ENCODE measurements at regions not wholly inside any gene's neighbourhood (a gene's known extent, or its start where the extent isn't known, plus 50 kb on each side); places are given as distances from the start of the nearest gene placed in this dataset.
"Not testable (repeated sequence)": the region's sequence is repeated elsewhere in the genome, so short reads cannot be mapped to it uniquely, and the experiment has no call there.

- no peak overlapping the region for H3K27ac ChIP-seq (ENCODE audit: low read length)
- H3K4me3 ChIP-seq (ENCODE audit: low read length): no peak overlapping the region
- no peaks in the 10 kb centered on the region for H3K9me3 ChIP-seq (ENCODE audit: insufficient read depth, low read depth, low read length)
- H3K27me3 ChIP-seq (ENCODE audit: insufficient read depth, low read length): no peaks in the 10 kb centered on the region
- H3K9ac ChIP-seq (ENCODE audit: low read depth, low read length): no peak overlapping the region
- H3K36me3 ChIP-seq (ENCODE audit: insufficient read depth, low read depth, low read length): no peaks in the 10 kb centered on the region
- H3K4me1 ChIP-seq (ENCODE audit: insufficient read depth, low read length): no peaks in the 10 kb centered on the region
Measured at GRCh38 chr12:115806000-115806399, 471.5 kb downstream of the MED13L start.

GRCh38 chr12:115802767-115803166 lies 474.7 kb downstream of the MED13L start:
- Histone ChIP-seq H3K36me3 (ENCODE audit: insufficient read depth, low read depth, low read length) (no peaks in the 10 kb centered on the region), H3K9ac (ENCODE audit: low read depth, low read length) (no peak overlapping the region), H3K27ac (ENCODE audit: low read length) (no peak overlapping the region), H3K4me3 (ENCODE audit: low read length) (no peak overlapping the region), H3K4me1 (ENCODE audit: insufficient read depth, low read length) (no peaks in the 10 kb centered on the region), H3K27me3 (ENCODE audit: insufficient read depth, low read length) (no peaks in the 10 kb centered on the region), H3K9me3 (ENCODE audit: insufficient read depth, low read depth, low read length) (no peaks in the 10 kb centered on the region)

- no peak overlapping the region for H3K27ac ChIP-seq (ENCODE audit: low read length)
Measured at GRCh38 chr12:115801871-115802270, 475.6 kb downstream of the MED13L start.

DNA sequence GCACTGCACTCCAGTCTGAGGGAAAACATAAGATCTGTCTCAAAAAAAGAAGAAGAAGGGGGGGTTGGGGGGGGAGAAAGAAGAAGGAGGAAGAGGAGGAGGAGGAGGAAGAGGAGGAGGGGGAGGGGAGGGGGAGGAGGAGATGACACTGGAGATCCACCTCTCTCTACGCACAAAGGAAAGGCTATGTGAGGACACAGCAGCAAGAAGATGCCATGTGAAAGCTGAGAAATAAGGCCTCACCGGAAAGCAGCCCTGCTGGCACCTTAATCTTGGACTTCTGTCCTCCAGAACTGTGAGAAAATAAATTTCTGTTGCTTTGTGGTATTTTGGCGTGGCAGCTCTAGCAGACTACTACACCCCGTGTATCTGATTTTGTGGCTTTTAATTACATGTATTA lies 477.9 kb downstream of the MED13L start:
- no peak overlapping the region for H3K9ac ChIP-seq (ENCODE audit: low read depth, low read length)
- no peak overlapping the region for H3K27ac ChIP-seq (ENCODE audit: low read length)
- H3K4me3 ChIP-seq (ENCODE audit: low read length): no peak overlapping the region
- no peaks in the 10 kb centered on the region for H3K4me1 ChIP-seq (ENCODE audit: insufficient read depth, low read length)
- H3K36me3 ChIP-seq (ENCODE audit: insufficient read depth, low read depth, low read length): no peaks in the 10 kb centered on the region
- H3K9me3 ChIP-seq (ENCODE audit: insufficient read depth, low read depth, low read length): no peaks in the 10 kb centered on the region
- no peaks in the 10 kb centered on the region for H3K27me3 ChIP-seq (ENCODE audit: insufficient read depth, low read length)

More at GRCh38 chr12:115801871-115802270, 475.6 kb downstream of the MED13L start:
- H3K9me3 ChIP-seq (ENCODE audit: insufficient read depth, low read depth, low read length): no peaks in the 10 kb centered on the region
- no peaks in the 10 kb centered on the region for H3K4me1 ChIP-seq (ENCODE audit: insufficient read depth, low read length)
- H3K4me3 ChIP-seq (ENCODE audit: low read length): no peak overlapping the region
- no peak overlapping the region for H3K9ac ChIP-seq (ENCODE audit: low read depth, low read length)
- H3K27me3 ChIP-seq (ENCODE audit: insufficient read depth, low read length): no peaks in the 10 kb centered on the region
- no peaks in the 10 kb centered on the region for H3K36me3 ChIP-seq (ENCODE audit: insufficient read depth, low read depth, low read length)

DNA sequence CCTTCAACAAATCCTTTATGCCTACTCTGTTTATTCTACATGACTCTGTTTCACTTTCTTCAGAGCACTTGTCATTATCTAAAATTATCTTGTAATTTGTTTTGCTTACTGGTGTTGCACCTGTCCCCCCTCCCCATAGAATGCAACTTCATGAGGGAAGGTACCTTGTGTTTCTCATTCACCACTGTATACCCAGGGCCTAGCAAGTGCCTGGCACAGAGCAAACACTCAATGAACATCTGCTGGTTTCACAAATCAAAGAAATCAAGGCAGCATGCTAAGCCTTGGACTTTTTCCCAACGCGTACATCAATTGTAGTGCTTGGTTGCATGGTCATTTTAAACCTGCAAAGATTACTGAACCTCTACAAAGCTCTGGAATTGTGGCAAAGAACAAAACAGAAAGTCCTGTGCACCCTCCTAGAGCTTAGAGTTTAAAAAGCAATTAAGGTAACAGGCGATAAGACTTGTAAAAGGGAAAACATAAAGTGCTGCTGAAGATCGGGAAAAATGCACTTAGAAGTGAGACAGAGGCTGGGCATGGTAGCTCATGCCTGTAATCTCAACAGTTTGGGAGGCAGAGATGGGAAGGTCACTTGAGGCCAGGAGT lies 479.1 kb downstream of the MED13L start:
- Histone ChIP-seq H3K4me3 (ENCODE audit: low read length) (no peak overlapping the region), H3K9ac (ENCODE audit: low read depth, low read length) (no peak overlapping the region), H3K27me3 (ENCODE audit: insufficient read depth, low read length) (no peaks in the 10 kb centered on the region), H3K27ac (ENCODE audit: low read length) (no peak overlapping the region), H3K9me3 (ENCODE audit: insufficient read depth, low read depth, low read length) (no peaks in the 10 kb centered on the region), H3K36me3 (ENCODE audit: insufficient read depth, low read depth, low read length) (no peaks in the 10 kb centered on the region), H3K4me1 (ENCODE audit: insufficient read depth, low read length) (no peaks in the 10 kb centered on the region)

GRCh38 chr12:115794659-115795081 lies 482.8 kb downstream of the MED13L start:
- Histone ChIP-seq H3K27ac (ENCODE audit: low read length) (no peak overlapping the region), H3K36me3 (ENCODE audit: insufficient read depth, low read depth, low read length) (no peaks in the 10 kb centered on the region), H3K9ac (ENCODE audit: low read depth, low read length) (no peak overlapping the region), H3K4me3 (ENCODE audit: low read length) (no peak overlapping the region), H3K27me3 (ENCODE audit: insufficient read depth, low read length) (no peaks in the 10 kb centered on the region), H3K9me3 (ENCODE audit: insufficient read depth, low read depth, low read length) (no peaks in the 10 kb centered on the region), H3K4me1 (ENCODE audit: insufficient read depth, low read length) (no peaks in the 10 kb centered on the region)

DNA sequence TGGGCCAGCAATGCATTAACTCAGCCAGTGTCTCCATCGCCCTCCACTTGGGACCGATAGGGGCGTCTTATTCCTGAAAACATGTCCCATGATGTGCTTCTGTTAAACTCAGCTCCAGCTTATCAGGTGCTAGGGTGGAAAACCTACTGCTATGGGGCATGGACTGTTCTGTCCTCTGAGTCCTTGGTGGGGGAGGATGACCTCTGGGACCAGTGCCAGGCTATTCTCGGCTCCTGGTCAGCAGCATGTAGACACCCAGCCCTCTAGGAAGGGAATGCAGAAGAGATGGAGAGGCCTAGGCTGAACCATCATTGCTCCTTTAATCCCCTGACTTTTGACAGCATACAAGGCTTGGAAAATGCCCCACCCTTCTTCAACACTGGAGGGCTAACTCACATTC lies 486.2 kb downstream of the MED13L start:
- Histone ChIP-seq H3K4me1 (ENCODE audit: insufficient read depth, low read length) (no peaks in the 10 kb centered on the region), H3K9ac (ENCODE audit: low read depth, low read length) (no peak overlapping the region), H3K4me3 (ENCODE audit: low read length) (no peak overlapping the region), H3K9me3 (ENCODE audit: insufficient read depth, low read depth, low read length) (no peaks in the 10 kb centered on the region), H3K27ac (ENCODE audit: low read length) (no peak overlapping the region), H3K36me3 (ENCODE audit: insufficient read depth, low read depth, low read length) (no peaks in the 10 kb centered on the region), H3K27me3 (ENCODE audit: insufficient read depth, low read length) (no peaks in the 10 kb centered on the region)

DNA sequence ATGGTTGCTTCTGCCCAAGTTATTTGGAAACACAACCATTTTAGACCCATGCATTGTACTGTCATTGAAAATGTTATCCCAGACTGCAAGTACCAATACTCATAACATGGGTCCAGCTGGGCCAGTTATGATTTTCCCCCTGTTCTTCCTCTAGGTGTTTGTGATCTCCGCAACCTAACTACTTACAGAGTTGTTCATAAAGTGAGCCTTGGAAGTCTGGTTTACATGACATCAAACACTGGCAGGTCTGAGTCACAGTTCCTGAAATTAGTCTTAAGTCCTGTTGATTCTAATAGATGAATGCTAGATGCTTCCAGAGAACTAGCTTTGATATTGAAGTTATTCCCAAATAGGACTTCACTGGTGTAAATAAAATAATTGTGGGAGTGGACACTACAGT lies 487.0 kb downstream of the MED13L start:
- H3K27me3 ChIP-seq (ENCODE audit: insufficient read depth, low read length): no peaks in the 10 kb centered on the region
- no peak overlapping the region for H3K4me3 ChIP-seq (ENCODE audit: low read length)
- no peak overlapping the region for H3K9ac ChIP-seq (ENCODE audit: low read depth, low read length)
- no peaks in the 10 kb centered on the region for H3K36me3 ChIP-seq (ENCODE audit: insufficient read depth, low read depth, low read length)
- H3K27ac ChIP-seq (ENCODE audit: low read length): no peak overlapping the region
- no peaks in the 10 kb centered on the region for H3K9me3 ChIP-seq (ENCODE audit: insufficient read depth, low read depth, low read length)
- H3K4me1 ChIP-seq (ENCODE audit: insufficient read depth, low read length): no peaks in the 10 kb centered on the region

GRCh38 chr12:115786490-115786889 lies 491.0 kb downstream of the MED13L start:
- H3K4me1 ChIP-seq (ENCODE audit: insufficient read depth, low read length); H3K27ac ChIP-seq (ENCODE audit: low read length); H3K36me3 ChIP-seq (ENCODE audit: insufficient read depth, low read depth, low read length); H3K9ac ChIP-seq (ENCODE audit: low read depth, low read length); H3K27me3 ChIP-seq (ENCODE audit: insufficient read depth, low read length); H3K4me3 ChIP-seq (ENCODE audit: low read length); H3K9me3 ChIP-seq (ENCODE audit: insufficient read depth, low read depth, low read length): not testable (repeated sequence)

- no peaks in the 10 kb centered on the region for H3K9me3 ChIP-seq (ENCODE audit: insufficient read depth, low read depth, low read length)
- no peak overlapping the region for H3K4me3 ChIP-seq (ENCODE audit: low read length)
- H3K27me3 ChIP-seq (ENCODE audit: insufficient read depth, low read length): no peaks in the 10 kb centered on the region
- no peak overlapping the region for H3K9ac ChIP-seq (ENCODE audit: low read depth, low read length)
- no peak overlapping the region for H3K27ac ChIP-seq (ENCODE audit: low read length)
- no peaks in the 10 kb centered on the region for H3K4me1 ChIP-seq (ENCODE audit: insufficient read depth, low read length)
- H3K36me3 ChIP-seq (ENCODE audit: insufficient read depth, low read depth, low read length): no peaks in the 10 kb centered on the region
Measured at GRCh38 chr12:115785548-115785947, 491.9 kb downstream of the MED13L start.

DNA sequence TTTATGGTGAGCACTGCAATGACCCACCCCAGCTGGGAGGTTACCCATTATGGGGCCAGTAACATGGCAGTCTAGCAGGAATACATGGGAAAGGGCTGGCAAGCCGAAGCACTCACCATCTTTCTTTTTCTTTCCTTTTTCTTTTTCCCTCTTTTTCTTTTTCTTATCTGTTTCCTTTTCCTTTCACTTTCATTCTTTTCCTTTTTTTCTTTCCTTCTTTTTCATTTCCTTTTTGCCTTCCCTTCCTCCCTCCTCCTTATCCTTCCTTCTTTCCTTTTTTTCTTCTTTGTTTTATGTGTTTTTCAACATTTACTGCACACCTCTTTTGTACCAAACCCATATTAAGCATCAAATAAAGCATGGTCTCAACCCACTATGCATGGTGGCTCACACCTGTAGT lies 501.1 kb downstream of the MED13L start:
- no peak overlapping the region for H3K9ac ChIP-seq (ENCODE audit: low read depth, low read length)
- no peak overlapping the region for H3K27ac ChIP-seq (ENCODE audit: low read length)
- H3K9me3 ChIP-seq (ENCODE audit: insufficient read depth, low read depth, low read length): no peaks in the 10 kb centered on the region
- H3K4me3 ChIP-seq (ENCODE audit: low read length): no peak overlapping the region
- H3K4me1 ChIP-seq (ENCODE audit: insufficient read depth, low read length): no peaks in the 10 kb centered on the region
- H3K36me3 ChIP-seq (ENCODE audit: insufficient read depth, low read depth, low read length): no peaks in the 10 kb centered on the region
- H3K27me3 ChIP-seq (ENCODE audit: insufficient read depth, low read length): no peaks in the 10 kb centered on the region; the same call in 1 of the 2 replicates

GRCh38 chr12:115774148-115774895 lies 503.2 kb downstream of the MED13L start:
- Histone ChIP-seq H3K9me3 (ENCODE audit: insufficient read depth, low read depth, low read length) (no peaks in the 10 kb centered on the region), H3K9ac (ENCODE audit: low read depth, low read length) (no peak overlapping the region), H3K27ac (ENCODE audit: low read length) (no peak overlapping the region), H3K36me3 (ENCODE audit: insufficient read depth, low read depth, low read length) (no peaks in the 10 kb centered on the region), H3K27me3 (ENCODE audit: insufficient read depth, low read length) (no peaks in the 10 kb centered on the region; the same call in 1 of the 2 replicates), H3K4me3 (ENCODE audit: low read length) (no peak overlapping the region), H3K4me1 (ENCODE audit: insufficient read depth, low read length) (no peaks in the 10 kb centered on the region)

Data from iPS-20b (cell line).